ENCODE measurements at regions not wholly inside any gene's neighbourhood (a gene's known extent, or its start where the extent isn't known, plus 50 kb on each side); places are given as distances from the start of the nearest gene placed in this dataset.

- DNase-seq, result no peak
Measured at GRCh38 chr20:4511776-4512175, 174.5 kb upstream of the PRNP start.

- no peak for DNase-seq
Measured at GRCh38 chr20:4509825-4510522, 176.3 kb upstream of the PRNP start.

GRCh38 chr20:4508773-4509172 lies 177.5 kb upstream of the PRNP start:
- no peak for DNase-seq

- no peak for DNase-seq
Measured at GRCh38 chr20:4507288-4507719, 179.0 kb upstream of the PRNP start.

GRCh38 chr20:4504814-4505213 lies 181.4 kb upstream of the PRNP start:
- no peak for DNase-seq

GRCh38 chr20:4502756-4503155 lies 183.5 kb upstream of the PRNP start:
- no peak for DNase-seq

- no peak for DNase-seq
Measured at GRCh38 chr20:4493386-4493785, 192.9 kb upstream of the PRNP start.

GRCh38 chr20:4491643-4492042 lies 194.6 kb upstream of the PRNP start:
- no peak for DNase-seq

GRCh38 chr20:4490606-4491280 lies 195.5 kb upstream of the PRNP start:
- DNase-seq, result no peak

GRCh38 chr20:4490045-4490444 lies 196.2 kb upstream of the PRNP start:
- DNase-seq, result peak in 1 of 2 donors; percentile 16

- no peak for DNase-seq
Measured at GRCh38 chr20:4488407-4489339, 197.6 kb upstream of the PRNP start.

- DNase-seq, result no peak
Measured at GRCh38 chr20:4484379-4484997, 201.8 kb upstream of the PRNP start.

GRCh38 chr20:4483961-4484360 lies 202.3 kb upstream of the PRNP start:
- no peak for DNase-seq

GRCh38 chr20:4483486-4483885 lies 202.8 kb upstream of the PRNP start:
- DNase-seq, result no peak

GRCh38 chr20:4480104-4480503 lies 206.2 kb upstream of the PRNP start:
- no peak for DNase-seq

- peak; percentile 5 to 20 for DNase-seq
Measured at GRCh38 chr20:4476903-4477500, 209.3 kb upstream of the PRNP start.

GRCh38 chr20:4472906-4473305 lies 213.3 kb upstream of the PRNP start:
- no peak for DNase-seq

GRCh38 chr20:4471221-4471620 lies 215.0 kb upstream of the PRNP start:
- DNase-seq, result no peak

GRCh38 chr20:4470375-4470774 lies 215.9 kb upstream of the PRNP start:
- no peak for DNase-seq

- no peak for DNase-seq
Measured at GRCh38 chr20:4469910-4470309, 216.3 kb upstream of the PRNP start.

- DNase-seq, result no peak
Measured at GRCh38 chr20:4468114-4468513, 218.1 kb upstream of the PRNP start.

- DNase-seq, result no peak
Measured at GRCh38 chr20:4465855-4466545, 216.9 kb upstream of the ADRA1D start.

Measured in hippocampal formation (tissue), 2 donors.